ENCODE measurements at regions not wholly inside any gene's neighbourhood (a gene's known extent, or its start where the extent isn't known, plus 50 kb on each side); places are given as distances from the start of the nearest gene placed in this dataset.

- H3K4me3 ChIP-seq (ENCODE audit: low read depth, low read length): no peak overlapping the region
- no peak for DNase-seq (ENCODE audit: low read depth)
- TF ChIP-seq CTCF (IDR thresholded peaks at IDR 0.05; ENCODE audit: insufficient read depth, low read length): no peak
These were observed 250.2 kb downstream of the FAM43A start for GRCh38 chr3:194935632-194936470.

- TF ChIP-seq CTCF (IDR thresholded peaks at IDR 0.05; ENCODE audit: insufficient read depth, low read length): no peak
- DNase-seq (ENCODE audit: low read depth): no peak
- H3K4me3 ChIP-seq (ENCODE audit: low read depth, low read length): no peak overlapping the region
These were observed 251.0 kb downstream of the FAM43A start for GRCh38 chr3:194936659-194937058.

- no peak for DNase-seq (ENCODE audit: low read depth)
- no peak overlapping the region for H3K4me3 ChIP-seq (ENCODE audit: low read depth, low read length)
- no peak for TF ChIP-seq CTCF (IDR thresholded peaks at IDR 0.05; ENCODE audit: insufficient read depth, low read length)
These were observed 251.5 kb downstream of the FAM43A start for GRCh38 chr3:194937144-194937543.

GRCh38 chr3:194937882-194938321 is 252.2 kb downstream of the FAM43A start:
- no peak for DNase-seq (ENCODE audit: low read depth)
- no peak overlapping the region for H3K4me3 ChIP-seq (ENCODE audit: low read depth, low read length)
- TF ChIP-seq CTCF (IDR thresholded peaks at IDR 0.05; ENCODE audit: insufficient read depth, low read length): no peak

GRCh38 chr3:194938845-194939531 is 253.3 kb downstream of the FAM43A start:
- peak; percentile 36 for DNase-seq (ENCODE audit: low read depth)
- TF ChIP-seq CTCF (IDR thresholded peaks at IDR 0.05; ENCODE audit: insufficient read depth, low read length): no peak
- no peak overlapping the region for H3K4me3 ChIP-seq (ENCODE audit: low read depth, low read length)

GRCh38 chr3:194939532-194939909 is 253.8 kb downstream of the FAM43A start:
- no peak for DNase-seq (ENCODE audit: low read depth)
- no peak overlapping the region for H3K4me3 ChIP-seq (ENCODE audit: low read depth, low read length)

More at GRCh38 chr3:194939532-194939909, 253.8 kb downstream of the FAM43A start:
- TF ChIP-seq CTCF (IDR thresholded peaks at IDR 0.05; ENCODE audit: insufficient read depth, low read length): no peak
